ENCODE measurements at regions not wholly inside any gene's neighbourhood (a gene's known extent, or its start where the extent isn't known, plus 50 kb on each side); places are given as distances from the start of the nearest gene placed in this dataset.

GRCh38 chr16:85285681-85286065, 173.4 kb upstream of the CIBAR2 start:
- H3K4me2 ChIP-seq: peak overlapping the region; percentile 50; the same call in 1 of the 2 replicates
- 73% methylated on average over 5 of the region's 7 CpGs for WGBS (ENCODE audit: low lambda C conversion rate)
- ChIA-PET CTCF (interaction anchor here (1.0 to 7.3 kb wide), 11 partner anchors 10 to 330 kb away, joined by 3 to 67 read pairs (median 5); no protein-coding TSS in a partner anchor), POLR2A (interaction anchor here (1.2 kb wide), 1 partner anchor 16 kb away, joined by 3 read pairs; no protein-coding TSS in a partner anchor)
- H2AFZ ChIP-seq (ENCODE audit: low read depth): no peak overlapping the region
- H3K4me1 ChIP-seq (ENCODE audit: control insufficient read depth in 1 of 2, insufficient read depth in 2 of 2, low read depth in 1 of 2, low read length in 1 of 2): peaks cover 10 to 71% of the 10 kb centered on the region in 2 experiments; a peak in 3 of 4 replicates
- H3K27ac ChIP-seq (ENCODE audit: low read depth in 2 of 2, low read length in 1 of 2): peak overlapping the region in 1 of 2 experiments; percentile 92; a peak in 2 of 4 replicates
- H3K9me3 ChIP-seq: no peaks in the 10 kb centered on the region
- no peaks in the 10 kb centered on the region for H3K9me2 ChIP-seq
- H4K20me1 ChIP-seq (ENCODE audit: insufficient read depth): peaks cover 15% of the 10 kb centered on the region; the same call in 1 of the 2 replicates
- DNase-seq: no peak
- H3K9ac ChIP-seq: no peak overlapping the region
- H3K4me3 ChIP-seq (ENCODE audit: low read depth in 2 of 2, low read length in 1 of 2): no peak overlapping the region
- TF ChIP-seq MXI1 (IDR thresholded peaks at IDR 0.05; ENCODE audit: low read depth, low read length): no peak; the same call in 1 of the 2 replicates
- TF ChIP-seq JUND (IDR thresholded peaks at IDR 0.05): no peak
- no peak for TF ChIP-seq POLR2AphosphoS5 (IDR thresholded peaks at IDR 0.05; ENCODE audit: low read depth, low read length)
- TF ChIP-seq CHD2 (IDR thresholded peaks at IDR 0.05; ENCODE audit: low read length, partially characterized antibody): no peak
- no peaks in the 10 kb centered on the region for H3K36me3 ChIP-seq (replicated peaks in 1 of 2; ENCODE audit: control insufficient read depth in 1 of 2, insufficient read depth in 2 of 2, low read length in 1 of 2)
- peaks cover 6% of the 10 kb centered on the region for H3F3A ChIP-seq (replicated peaks; ENCODE audit: insufficient read depth)
- H3K79me2 ChIP-seq (ENCODE audit: insufficient read depth): no peaks in the 10 kb centered on the region
- no peaks in the 10 kb centered on the region for H3K27me3 ChIP-seq (ENCODE audit: insufficient read depth)

- H2AFZ ChIP-seq (ENCODE audit: low read depth): no peak overlapping the region
- no peaks in the 10 kb centered on the region for H3K79me2 ChIP-seq (ENCODE audit: insufficient read depth)
- peaks cover 6% of the 10 kb centered on the region for H3F3A ChIP-seq (replicated peaks; ENCODE audit: insufficient read depth)
- peak; percentile 69 for DNase-seq
- peaks cover 15% of the 10 kb centered on the region; the same call in 1 of the 2 replicates for H4K20me1 ChIP-seq (ENCODE audit: insufficient read depth)
- no peaks in the 10 kb centered on the region for H3K36me3 ChIP-seq (replicated peaks in 1 of 2; ENCODE audit: control insufficient read depth in 1 of 2, insufficient read depth in 2 of 2, low read length in 1 of 2)
- H3K9me3 ChIP-seq: no peaks in the 10 kb centered on the region
- peak overlapping the region; percentile 22 to 92 for H3K27ac ChIP-seq (ENCODE audit: low read depth in 2 of 2, low read length in 1 of 2)
- H3K27me3 ChIP-seq (ENCODE audit: insufficient read depth): no peaks in the 10 kb centered on the region
- 36% methylated on average over 27 of the region's 29 CpGs for WGBS (ENCODE audit: low lambda C conversion rate)
- no peaks in the 10 kb centered on the region for H3K9me2 ChIP-seq
- TF ChIP-seq FOXM1 (IDR thresholded peaks at IDR 0.05; ENCODE audit: low read depth) (no peak), FOSL2 (IDR thresholded peaks at IDR 0.05; ENCODE audit: borderline replicate concordance, low read depth) (peak; percentile 5; the same call in 1 of the 2 replicates), FOXJ3 (CRISPR knock-in tag; IDR thresholded peaks at IDR 0.05) (no peak), CHD2 (IDR thresholded peaks at IDR 0.05; ENCODE audit: low read length, partially characterized antibody) (peak; percentile 15), SIN3A (IDR thresholded peaks at IDR 0.05; ENCODE audit: borderline replicate concordance, low read depth, low read length) (no peak), NFIC (IDR thresholded peaks at IDR 0.05; ENCODE audit: borderline replicate concordance) (peak; percentile 72)
- H3K4me2 ChIP-seq: peak overlapping the region; percentile 50; the same call in 1 of the 2 replicates
- peaks cover 10 to 71% of the 10 kb centered on the region in 2 experiments; a peak in 3 of 4 replicates for H3K4me1 ChIP-seq (ENCODE audit: control insufficient read depth in 1 of 2, insufficient read depth in 2 of 2, low read depth in 1 of 2, low read length in 1 of 2)
- H3K4me3 ChIP-seq (ENCODE audit: low read depth in 2 of 2, low read length in 1 of 2): no peak overlapping the region
- POLR2A ChIA-PET: interaction anchor here (0.6 to 1.2 kb wide), 3 partner anchors 15 to 314 kb away, joined by 3 to 5 read pairs (median 3); no protein-coding TSS in a partner anchor
- H3K9ac ChIP-seq: no peak overlapping the region
- CTCF ChIA-PET: interaction anchor here (0.8 to 7.3 kb wide), 21 partner anchors 8 to 330 kb away, joined by 3 to 67 read pairs (median 5); no protein-coding TSS in a partner anchor
These were observed 174.0 kb upstream of the CIBAR2 start for GRCh38 chr16:85286066-85286831.
